ENCODE measurements at regions not wholly inside any gene's neighbourhood (a gene's known extent, or its start where the extent isn't known, plus 50 kb on each side); places are given as distances from the start of the nearest gene placed in this dataset.

GRCh38 chr12:71299541-71300376 is 139.8 kb upstream of the LGR5 start (continued):
- TF ChIP-seq KDM5B (IDR thresholded peaks at IDR 0.05; ENCODE audit: insufficient replicate concordance, low read depth, low read length) (no peak), MCM7 (IDR thresholded peaks at IDR 0.05) (no peak), CHD1 (IDR thresholded peaks at IDR 0.05; ENCODE audit: low read length) (no peak), ZNF354B (CRISPR knock-in tag; IDR thresholded peaks at IDR 0.05) (no peak), XRCC4 (IDR thresholded peaks at IDR 0.05; ENCODE audit: extremely low read depth, insufficient read depth, insufficient read length) (no peak), CBX1 (IDR thresholded peaks at IDR 0.05; ENCODE audit: low read depth) (no peak), L3MBTL2 (IDR thresholded peaks at IDR 0.05) (peak; percentile 50; the same call in 1 of the 2 replicates), NONO (IDR thresholded peaks at IDR 0.05; ENCODE audit: low read depth in 2 of 2, low read length in 1 of 2) (0 out of 4 replicates have a peak, but pooled peaks of 1 of the 2 experiments have one; percentile 12), ETS2 (tag; IDR thresholded peaks at IDR 0.05; ENCODE audit: borderline replicate concordance, poor library complexity, severe bottlenecking) (no peak), TAF7 (tag; IDR thresholded peaks at IDR 0.05) (no peak), GABPB1 (CRISPR knock-in tag; IDR thresholded peaks at IDR 0.05) (no peak), E2F8 (IDR thresholded peaks at IDR 0.05; ENCODE audit: low read depth, partially characterized antibody) (no peak), ZNF778 (CRISPR knock-in tag; IDR thresholded peaks at IDR 0.05) (no peak), ZNF133 (CRISPR knock-in tag; IDR thresholded peaks at IDR 0.05) (no peak)
- TF ChIP-seq, protein P1, sequence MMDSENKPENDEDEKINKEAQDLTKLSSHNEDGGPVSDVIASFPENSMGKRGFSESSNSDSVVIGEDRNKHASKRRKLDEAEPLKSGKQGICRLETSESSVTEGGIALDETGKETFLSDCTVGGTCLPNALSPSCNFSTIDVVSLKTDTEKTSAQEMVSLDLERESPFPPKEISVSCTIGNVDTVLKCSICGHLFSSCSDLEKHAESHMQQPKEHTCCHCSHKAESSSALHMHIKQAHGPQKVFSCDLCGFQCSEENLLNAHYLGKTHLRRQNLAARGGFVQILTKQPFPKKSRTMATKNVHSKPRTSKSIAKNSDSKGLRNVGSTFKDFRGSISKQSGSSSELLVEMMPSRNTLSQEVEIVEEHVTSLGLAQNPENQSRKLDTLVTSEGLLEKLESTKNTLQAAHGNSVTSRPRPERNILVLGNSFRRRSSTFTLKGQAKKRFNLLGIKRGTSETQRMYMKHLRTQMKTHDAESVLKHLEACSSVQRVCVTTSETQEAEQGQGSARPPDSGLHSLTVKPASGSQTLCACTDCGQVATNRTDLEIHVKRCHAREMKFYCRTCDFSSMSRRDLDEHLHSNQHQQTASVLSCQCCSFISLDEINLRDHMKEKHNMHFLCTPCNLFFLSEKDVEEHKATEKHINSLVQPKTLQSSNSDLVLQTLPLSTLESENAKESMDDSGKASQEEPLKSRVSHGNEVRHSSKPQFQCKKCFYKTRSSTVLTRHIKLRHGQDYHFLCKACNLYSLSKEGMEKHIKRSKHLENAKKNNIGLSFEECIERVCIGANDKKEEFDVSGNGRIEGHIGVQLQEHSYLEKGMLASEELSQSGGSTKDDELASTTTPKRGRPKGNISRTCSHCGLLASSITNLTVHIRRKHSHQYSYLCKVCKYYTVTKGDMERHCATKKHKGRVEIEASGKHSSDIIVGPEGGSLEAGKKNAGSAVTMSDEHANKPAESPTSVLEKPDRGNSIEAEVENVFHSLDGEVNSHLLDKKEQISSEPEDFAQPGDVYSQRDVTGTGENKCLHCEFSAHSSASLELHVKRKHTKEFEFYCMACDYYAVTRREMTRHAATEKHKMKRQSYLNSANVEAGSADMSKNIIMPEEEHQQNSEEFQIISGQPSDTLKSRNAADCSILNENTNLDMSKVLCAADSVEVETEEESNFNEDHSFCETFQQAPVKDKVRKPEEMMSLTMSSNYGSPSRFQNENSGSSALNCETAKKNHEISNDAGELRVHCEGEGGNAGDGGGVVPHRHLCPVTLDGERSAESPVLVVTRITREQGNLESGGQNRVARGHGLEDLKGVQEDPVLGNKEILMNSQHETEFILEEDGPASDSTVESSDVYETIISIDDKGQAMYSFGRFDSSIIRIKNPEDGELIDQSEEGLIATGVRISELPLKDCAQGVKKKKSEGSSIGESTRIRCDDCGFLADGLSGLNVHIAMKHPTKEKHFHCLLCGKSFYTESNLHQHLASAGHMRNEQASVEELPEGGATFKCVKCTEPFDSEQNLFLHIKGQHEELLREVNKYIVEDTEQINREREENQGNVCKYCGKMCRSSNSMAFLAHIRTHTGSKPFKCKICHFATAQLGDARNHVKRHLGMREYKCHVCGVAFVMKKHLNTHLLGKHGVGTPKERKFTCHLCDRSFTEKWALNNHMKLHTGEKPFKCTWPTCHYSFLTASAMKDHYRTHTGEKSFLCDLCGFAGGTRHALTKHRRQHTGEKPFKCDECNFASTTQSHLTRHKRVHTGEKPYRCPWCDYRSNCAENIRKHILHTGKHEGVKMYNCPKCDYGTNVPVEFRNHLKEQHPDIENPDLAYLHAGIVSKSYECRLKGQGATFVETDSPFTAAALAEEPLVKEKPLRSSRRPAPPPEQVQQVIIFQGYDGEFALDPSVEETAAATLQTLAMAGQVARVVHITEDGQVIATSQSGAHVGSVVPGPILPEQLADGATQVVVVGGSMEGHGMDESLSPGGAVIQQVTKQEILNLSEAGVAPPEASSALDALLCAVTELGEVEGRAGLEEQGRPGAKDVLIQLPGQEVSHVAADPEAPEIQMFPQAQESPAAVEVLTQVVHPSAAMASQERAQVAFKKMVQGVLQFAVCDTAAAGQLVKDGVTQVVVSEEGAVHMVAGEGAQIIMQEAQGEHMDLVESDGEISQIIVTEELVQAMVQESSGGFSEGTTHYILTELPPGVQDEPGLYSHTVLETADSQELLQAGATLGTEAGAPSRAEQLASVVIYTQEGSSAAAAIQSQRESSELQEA (IDR thresholded peaks at IDR 0.05; ENCODE audit: low read depth): no peak
